ENCODE measurements at regions not wholly inside any gene's neighbourhood (a gene's known extent, or its start where the extent isn't known, plus 50 kb on each side); places are given as distances from the start of the nearest gene placed in this dataset.

DNA sequence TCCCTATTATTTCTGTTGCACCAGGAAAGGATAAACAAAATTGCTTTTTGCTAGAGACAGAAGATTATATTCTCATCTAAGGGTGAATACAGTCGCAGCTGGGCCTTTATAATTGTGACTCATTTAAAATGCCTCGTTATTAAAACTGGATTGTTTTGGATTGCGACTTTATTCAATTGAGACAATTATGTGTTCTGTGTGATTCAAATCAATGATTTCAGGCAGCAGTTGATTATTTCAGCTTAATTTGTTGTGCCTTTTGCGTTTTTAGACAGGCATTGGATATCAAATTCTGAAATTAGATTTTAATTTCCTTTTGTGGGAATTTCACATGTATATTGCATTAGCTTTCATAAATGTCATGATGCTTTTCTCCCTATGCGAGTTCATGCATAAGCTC is 778.1 kb upstream of the SOX11 start:
- no peak for ATAC-seq

DNA sequence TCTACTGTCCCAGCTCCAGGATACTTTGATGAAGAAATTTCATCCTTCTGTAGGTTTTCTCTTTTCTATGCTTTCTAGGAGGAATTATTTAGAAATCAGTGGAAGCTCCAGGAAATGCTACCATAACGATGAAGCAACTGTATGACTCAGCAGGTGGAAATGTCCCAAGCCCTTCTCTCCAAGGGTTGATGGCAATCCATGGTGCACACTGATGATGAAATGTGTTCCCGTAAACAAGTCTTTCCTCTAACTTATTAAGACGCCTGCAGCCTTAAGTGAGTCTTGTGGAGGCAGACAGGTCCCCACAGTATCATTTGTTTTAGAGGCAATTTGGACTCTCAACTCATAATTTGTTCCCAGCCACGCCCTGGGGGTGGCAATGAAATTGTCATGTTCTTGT is 777.6 kb upstream of the SOX11 start:
- H3K36me3 ChIP-seq = no peaks in the 10 kb centered on the region
- DNase-seq = no peak
- H3K9me3 ChIP-seq = no peaks in the 10 kb centered on the region
- TF ChIP-seq, protein P1, sequence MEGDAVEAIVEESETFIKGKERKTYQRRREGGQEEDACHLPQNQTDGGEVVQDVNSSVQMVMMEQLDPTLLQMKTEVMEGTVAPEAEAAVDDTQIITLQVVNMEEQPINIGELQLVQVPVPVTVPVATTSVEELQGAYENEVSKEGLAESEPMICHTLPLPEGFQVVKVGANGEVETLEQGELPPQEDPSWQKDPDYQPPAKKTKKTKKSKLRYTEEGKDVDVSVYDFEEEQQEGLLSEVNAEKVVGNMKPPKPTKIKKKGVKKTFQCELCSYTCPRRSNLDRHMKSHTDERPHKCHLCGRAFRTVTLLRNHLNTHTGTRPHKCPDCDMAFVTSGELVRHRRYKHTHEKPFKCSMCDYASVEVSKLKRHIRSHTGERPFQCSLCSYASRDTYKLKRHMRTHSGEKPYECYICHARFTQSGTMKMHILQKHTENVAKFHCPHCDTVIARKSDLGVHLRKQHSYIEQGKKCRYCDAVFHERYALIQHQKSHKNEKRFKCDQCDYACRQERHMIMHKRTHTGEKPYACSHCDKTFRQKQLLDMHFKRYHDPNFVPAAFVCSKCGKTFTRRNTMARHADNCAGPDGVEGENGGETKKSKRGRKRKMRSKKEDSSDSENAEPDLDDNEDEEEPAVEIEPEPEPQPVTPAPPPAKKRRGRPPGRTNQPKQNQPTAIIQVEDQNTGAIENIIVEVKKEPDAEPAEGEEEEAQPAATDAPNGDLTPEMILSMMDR (IDR thresholded peaks at IDR 0.05) = no peak
- H3K27me3 ChIP-seq = no peaks in the 10 kb centered on the region
- intact Hi-C loops (cut with DNase I) = no loop called here
- no peaks in the 10 kb centered on the region for H3K4me1 ChIP-seq
- peak in 1 of 4 donors; percentile 65 for ATAC-seq
- FAIRE-seq = no peak
- WGBS, 2 donors = 48 to 69% methylated on average over 4 of the region's 4 CpGs
- no peak overlapping the region for H3K27ac ChIP-seq
- no peak overlapping the region for H3K4me3 ChIP-seq

More for the DNA sequence above, 778.1 kb upstream of the SOX11 start:
- WGBS, 2 donors = 70 to 78% methylated on average over 5 of the region's 5 CpGs
- TF ChIP-seq, protein P1 (IDR thresholded peaks at IDR 0.05) = no peak
- Histone ChIP-seq H3K27me3 (no peaks in the 10 kb centered on the region), H3K27ac (no peak overlapping the region), H3K4me3 (no peak overlapping the region), H3K4me1 (no peaks in the 10 kb centered on the region), H3K9me3 (no peaks in the 10 kb centered on the region), H3K36me3 (no peaks in the 10 kb centered on the region)
- no peak for DNase-seq
- no peak for FAIRE-seq
- intact Hi-C loops (cut with DNase I) = no loop called here

DNA sequence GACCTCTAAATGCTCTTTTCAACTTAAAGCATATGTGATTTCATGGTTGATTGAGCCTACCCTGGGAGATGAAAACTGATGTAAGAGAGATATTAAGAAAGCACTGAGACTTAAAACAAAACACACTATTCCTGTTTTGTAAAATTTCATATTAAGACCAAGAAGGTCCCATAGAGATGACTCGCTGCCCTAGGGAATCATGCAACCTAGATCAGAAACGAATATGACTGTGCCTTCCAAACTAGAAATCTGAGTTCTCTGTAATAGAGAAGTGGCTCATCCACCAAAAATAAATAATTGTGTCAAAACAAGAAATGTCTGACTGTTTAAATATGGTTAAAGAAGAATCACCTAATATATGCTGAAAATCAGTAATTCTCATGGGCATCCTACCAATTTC is 776.8 kb upstream of the SOX11 start:
- Histone ChIP-seq H3K27ac (no peak overlapping the region), H3K4me1 (no peaks in the 10 kb centered on the region), H3K9me3 (no peaks in the 10 kb centered on the region), H3K36me3 (no peaks in the 10 kb centered on the region), H3K4me3 (no peak overlapping the region), H3K27me3 (no peaks in the 10 kb centered on the region)
- DNase-seq (no peak), FAIRE-seq (no peak), ATAC-seq (no peak)
- TF ChIP-seq, protein P1 (IDR thresholded peaks at IDR 0.05) = no peak
- intact Hi-C loops (cut with DNase I) = no loop called here
- 61 to 68% methylated on average over 2 of the region's 2 CpGs for WGBS, 2 donors

DNA sequence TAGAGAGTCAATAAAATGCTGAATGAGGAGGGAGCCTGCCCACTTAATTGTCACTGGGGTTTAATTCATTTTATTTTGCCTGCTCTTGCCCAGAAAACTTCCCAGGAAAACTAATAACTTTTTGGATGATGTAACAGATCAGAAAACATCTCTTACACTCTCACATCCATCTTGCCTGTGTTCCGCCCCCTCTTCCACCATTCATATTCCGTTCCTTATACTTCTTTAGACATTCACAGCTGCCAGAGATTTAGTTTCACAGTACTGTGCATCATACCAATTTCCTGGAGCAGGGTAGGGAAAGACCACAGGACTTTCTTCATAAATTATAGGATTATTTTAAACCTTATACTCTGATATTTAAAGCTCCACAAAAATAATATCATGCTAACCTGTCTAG is 776.1 kb upstream of the SOX11 start:
- intact Hi-C loops (cut with DNase I) = no loop called here
- TF ChIP-seq, protein P1 (IDR thresholded peaks at IDR 0.05) = no peak
- ATAC-seq (no peak), FAIRE-seq (no peak), DNase-seq (no peak)
- Histone ChIP-seq H3K27ac (no peak overlapping the region), H3K27me3 (no peaks in the 10 kb centered on the region), H3K4me1 (no peaks in the 10 kb centered on the region), H3K4me3 (no peak overlapping the region), H3K36me3 (no peaks in the 10 kb centered on the region), H3K9me3 (no peaks in the 10 kb centered on the region)
- 40% methylated on average over 2 of the region's 2 CpGs for WGBS, 2 donors

DNA sequence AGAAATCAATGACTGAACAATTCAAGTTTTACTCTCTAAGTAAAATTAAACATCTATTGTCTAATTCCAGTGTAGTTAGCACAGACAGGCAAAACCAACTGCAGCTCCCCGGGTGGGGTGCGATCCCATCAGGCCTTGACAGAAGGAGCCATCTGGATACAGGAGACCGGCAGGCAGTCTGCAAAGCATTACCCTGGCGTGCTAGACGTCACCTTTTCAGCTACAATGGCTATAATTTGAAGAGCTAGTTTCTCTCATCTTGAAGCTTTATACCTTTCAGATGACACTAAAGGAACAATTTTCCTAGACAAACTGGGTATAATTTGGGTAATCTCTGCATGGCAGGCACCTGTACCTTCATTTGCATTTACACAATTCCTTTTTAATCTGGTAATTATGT is 761.5 kb upstream of the SOX11 start:
- peaks cover 0 to 3% (median 0%) of the 10 kb centered on the region in 4 donors for H3K27me3 ChIP-seq
- H3K4me3 ChIP-seq = no peak overlapping the region
- DNase-seq = no peak
- no peaks in the 10 kb centered on the region for H3K36me3 ChIP-seq
- no peaks in the 10 kb centered on the region for H3K9me3 ChIP-seq
- FAIRE-seq = no peak
- no peaks in the 10 kb centered on the region for H3K4me1 ChIP-seq
- intact Hi-C loops (cut with DNase I) = no loop called here
- H3K27ac ChIP-seq = no peak overlapping the region
- no peak for ATAC-seq
- WGBS, 2 donors = 69 to 73% methylated on average over 5 of the region's 5 CpGs
- TF ChIP-seq, protein P1 (IDR thresholded peaks at IDR 0.05) = no peak

Data from pancreas (tissue), 10 donors.